ENCODE measurements at regions not wholly inside any gene's neighbourhood (a gene's known extent, or its start where the extent isn't known, plus 50 kb on each side); places are given as distances from the start of the nearest gene placed in this dataset.

DNA sequence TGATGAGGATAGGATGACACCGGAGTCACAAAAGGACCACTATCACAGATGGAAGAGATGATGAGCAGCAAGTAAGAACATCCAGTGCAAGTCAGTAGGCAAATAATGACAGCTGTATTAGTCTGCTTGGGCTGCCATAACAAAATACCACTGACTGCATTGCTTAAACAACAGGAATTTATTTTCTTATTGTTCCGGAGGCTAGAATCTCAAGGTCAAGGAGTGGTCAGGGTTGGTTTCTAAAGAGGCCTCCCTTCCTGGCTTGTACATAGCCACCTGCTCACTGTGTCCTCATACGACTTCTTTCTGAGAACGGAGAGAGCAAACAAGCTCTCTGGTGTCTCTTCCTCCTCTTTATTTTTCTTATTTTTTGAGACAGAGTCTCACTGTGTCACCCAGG is 380.7 kb downstream of the PLOD2 start:
- DNase-seq: no peak

DNA sequence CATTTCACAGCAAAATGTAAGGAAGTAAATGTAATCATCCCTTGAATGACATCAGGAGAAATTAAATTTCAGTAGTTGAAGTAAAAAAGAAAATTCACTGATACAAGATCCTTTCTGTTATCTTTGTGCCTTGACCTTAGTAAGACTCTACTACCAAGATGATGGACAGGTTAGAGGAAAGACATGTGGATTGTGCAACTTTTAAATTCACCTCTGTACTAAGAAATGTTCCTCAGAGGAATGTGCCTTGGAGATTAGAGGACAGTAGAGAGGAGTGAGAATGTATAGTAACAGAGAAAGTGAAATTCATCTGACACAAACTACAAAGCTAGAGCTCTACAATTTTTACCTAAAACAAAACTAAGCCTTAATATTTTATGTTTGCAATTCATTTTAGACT is 375.3 kb downstream of the PLOD2 start:
- no peak for DNase-seq

DNA sequence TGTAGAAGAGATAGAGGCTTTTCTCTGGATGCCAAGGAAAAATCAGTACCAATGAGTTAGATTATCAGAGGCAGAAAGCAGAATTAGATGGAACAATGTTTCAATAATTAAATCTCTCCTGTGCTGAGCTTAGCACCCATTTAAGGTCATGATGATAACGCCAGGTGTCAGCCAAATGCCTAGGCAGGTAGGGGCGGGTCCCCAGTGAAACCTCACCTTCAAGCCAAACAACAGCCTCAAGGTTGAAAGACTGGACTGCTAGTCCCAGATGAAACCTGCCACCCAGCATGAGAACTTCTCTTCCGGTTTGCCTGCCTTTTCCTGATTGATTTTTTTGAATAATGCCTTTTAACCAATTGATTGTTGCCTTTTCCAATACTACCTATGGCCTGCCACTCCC is 363.0 kb downstream of the PLOD2 start:
- no peak for DNase-seq

DNA sequence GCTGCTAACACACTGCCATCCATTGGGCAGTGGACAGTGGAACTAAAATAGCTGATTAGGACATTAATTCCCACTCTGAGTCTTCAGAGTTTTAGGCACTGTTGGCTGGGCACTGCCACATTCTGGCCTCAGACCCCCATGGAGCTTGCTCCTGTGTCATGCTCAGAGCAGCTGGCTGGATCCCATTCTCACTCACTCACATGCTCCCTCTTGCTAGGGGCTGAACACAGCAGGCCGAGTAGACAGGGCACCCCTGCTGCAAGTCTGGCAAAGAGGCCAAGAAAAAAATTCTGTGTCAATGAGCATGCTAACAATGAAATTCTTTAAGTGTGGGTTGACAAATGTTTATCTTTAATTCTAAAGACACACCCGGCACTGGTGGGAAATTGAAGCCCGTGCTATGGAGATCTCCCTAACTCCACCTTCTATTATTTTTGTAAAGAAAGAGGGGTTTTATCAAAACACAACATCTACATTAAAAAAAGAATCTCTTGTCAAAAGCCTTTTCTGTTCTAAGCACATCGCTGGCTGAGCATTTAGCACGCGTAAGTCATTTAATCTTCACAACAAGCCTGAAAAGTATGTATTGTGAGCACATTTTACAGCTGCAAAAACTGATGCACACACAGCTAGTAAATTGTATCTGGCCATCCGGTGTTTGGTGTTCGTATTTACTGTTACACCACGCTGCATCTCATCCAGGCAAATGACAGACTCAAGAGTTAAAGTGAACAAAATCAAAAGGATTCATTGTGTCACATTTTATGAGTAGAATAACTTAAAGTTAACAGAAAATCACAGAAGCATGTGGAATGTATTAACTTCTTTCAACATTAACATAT is 362.1 kb downstream of the PLOD2 start:
- DNase-seq: no peak

DNA sequence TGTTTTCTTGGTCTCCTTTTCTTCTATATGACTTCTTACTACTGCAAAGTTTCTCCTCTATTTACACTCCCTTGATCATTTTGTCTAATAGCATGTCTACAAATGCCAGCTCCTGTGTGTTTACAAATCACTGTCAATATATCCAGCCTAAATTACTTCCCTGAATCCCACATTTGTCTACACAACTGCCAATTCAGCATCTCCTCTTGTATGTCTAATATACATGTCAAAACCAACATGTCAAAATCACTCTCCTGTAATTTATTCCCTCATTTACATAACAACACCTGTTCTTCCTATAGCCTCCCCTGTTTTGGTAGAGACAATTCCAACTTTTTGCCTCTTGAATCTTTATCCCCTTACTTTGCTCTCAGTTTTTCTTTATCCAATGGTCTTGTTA is 359.3 kb downstream of the PLOD2 start:
- DNase-seq: no peak

DNA sequence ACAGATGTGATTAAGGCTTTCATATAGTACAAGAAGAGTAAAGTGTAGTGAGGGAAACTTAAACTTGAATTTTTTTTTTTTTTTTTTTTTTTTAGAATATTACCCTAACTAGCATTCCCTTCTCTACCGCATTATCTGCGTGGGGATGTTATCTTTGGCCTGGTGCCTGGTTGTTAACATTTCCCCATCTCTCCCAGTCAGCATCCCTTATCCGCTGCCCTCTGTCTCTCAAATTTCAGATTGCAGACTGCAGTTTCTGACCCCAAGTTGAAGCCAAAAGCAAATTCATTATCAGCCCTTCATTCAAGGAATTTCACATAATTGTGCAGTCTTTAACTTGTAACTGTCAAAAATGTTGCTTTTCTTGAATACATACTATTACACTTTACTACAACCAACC is 353.0 kb downstream of the PLOD2 start:
- DNase-seq: peak; percentile 45

DNA sequence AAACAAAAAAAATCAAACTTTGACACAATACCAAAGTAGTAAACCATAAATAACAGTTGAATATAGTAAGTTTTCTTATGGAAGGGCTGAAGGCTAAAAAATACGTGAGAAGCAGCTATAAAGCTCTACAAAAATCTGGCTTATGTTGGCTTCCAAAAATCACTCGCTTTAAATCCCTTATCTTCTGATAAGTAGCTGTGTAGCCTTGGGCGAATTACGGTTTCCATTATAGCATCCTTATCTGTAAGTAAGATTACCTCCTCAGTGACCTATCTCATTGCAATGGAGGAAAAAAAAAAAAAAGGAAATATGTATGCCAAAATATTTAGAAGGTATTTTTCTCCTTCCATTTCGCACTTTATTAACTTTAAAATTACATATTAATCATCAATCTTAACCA is 348.6 kb downstream of the PLOD2 start:
- no peak for DNase-seq

DNA sequence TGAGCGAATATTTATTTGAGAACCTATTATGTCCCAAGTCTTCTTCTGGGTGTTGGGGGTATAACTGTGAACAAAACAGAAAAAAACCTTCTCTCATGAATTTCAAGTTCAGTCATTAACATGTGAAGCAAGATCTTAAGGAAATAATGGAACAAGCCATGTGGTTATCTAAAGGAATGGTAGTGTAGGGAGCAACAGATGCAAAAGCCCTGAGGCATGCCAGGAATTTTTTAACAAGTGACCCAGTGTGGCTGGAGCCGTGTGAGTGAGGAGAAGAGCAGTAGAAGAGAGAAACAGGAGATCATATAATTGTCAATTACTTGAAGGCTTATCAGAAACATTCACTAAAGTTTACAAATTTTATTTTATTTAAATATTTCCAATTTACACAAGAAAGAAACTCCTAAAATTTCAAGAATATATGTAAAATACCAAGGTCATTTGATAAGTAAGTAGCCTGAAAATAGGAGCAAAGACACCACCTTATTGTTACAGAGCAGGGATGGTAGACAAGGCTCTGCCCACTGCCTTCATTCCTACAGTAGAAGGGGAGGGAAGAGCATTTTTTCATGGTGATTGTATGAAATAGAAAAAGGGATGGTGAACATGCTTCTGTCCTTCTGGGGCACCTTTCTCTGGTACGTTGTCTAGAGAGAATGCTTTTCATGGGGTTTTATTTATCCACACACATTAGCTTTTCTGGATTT is 345.1 kb downstream of the PLOD2 start:
- DNase-seq: no peak

DNA sequence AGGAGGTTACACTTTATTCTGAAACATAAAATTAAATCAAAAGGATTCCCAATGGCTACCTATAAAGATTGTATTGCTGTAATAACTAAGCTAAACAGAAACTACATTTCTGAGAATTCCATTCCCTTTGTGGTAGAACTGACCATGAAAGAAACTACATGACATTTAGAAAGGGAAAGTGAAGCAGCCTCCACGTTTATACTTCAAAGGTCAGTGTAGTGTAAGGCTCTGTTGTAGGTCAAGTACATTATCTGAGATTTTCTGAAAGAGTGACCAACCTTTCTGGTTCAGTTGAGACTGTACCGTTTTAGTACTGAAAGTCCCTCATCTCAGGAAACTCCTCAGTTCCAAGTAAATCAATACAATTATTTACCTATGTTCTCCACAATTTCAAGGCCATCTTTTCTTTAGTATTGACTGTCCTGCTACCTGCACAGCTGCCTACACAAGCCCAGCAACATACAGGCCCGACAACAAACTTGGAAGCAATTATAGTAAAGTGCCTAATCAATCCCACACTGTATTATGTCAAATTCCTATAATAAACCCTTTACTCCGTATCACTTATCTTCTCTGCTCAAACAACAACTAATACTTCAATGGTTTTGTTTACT is 343.0 kb downstream of the PLOD2 start:
- no peak for DNase-seq

DNA sequence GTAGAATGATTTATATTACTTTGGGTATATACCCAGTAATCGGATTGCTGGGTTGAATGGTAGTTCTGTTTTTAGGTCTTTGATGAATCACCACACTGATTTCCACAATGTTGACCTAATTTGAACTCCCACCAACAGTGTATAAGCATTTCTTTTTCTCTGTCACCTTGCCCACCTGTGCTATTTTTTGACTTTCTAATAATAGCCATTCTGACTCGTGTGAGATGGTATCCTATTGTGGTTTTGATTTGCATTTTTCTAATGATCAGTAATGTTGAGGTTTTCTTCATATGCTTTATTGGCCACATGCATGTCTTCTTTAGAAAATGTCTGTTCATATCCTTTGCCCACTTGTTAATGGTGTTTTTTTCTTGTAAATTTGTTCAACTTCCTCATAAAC is 340.8 kb downstream of the PLOD2 start:
- DNase-seq: no peak

DNA sequence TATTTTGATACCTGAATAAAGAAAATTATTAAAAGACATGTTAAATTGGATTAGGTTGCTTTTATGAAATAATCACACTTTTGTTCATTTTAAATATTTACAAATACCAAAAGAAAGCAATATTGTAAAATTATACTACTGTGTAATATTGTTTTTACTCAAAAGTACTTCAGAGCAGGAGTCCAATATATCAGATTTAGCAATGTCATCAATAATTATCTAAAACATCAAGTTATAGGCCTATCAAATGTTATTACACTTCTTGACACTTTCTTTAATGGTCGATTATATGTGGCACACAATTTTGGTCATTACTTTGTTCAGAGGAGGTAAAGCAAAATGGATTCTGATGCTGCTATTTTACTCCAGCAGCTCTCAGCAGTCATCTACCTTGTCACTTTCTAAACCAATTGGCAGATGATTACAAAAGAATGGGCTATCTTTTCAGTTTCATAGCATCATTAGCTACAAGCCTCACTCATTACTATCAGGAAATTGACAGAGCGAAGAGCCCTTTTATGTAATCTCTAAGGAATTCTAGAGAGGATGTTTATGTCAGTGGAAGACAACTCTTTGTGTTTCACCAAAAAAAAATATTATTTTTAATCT is 318.6 kb downstream of the PLOD2 start:
- no peak for DNase-seq

DNA sequence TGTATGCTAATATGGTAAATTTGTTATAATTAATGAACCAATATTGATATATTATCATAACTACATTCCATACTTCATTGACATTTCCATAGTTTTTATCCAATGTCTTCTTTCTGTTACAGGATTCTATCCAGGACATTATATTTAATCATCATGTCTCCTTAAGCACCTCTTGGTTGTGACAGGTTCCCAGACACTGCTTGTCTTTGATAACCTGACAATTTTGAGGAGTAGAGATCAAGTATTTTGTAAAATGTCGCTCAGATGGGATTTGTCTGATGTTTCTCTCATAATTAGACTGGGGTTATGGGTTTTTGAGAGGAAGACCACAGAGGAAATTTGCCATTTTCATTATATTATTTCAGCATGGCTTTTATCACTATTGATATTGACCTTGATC is 317.4 kb downstream of the PLOD2 start:
- DNase-seq: no peak

DNA sequence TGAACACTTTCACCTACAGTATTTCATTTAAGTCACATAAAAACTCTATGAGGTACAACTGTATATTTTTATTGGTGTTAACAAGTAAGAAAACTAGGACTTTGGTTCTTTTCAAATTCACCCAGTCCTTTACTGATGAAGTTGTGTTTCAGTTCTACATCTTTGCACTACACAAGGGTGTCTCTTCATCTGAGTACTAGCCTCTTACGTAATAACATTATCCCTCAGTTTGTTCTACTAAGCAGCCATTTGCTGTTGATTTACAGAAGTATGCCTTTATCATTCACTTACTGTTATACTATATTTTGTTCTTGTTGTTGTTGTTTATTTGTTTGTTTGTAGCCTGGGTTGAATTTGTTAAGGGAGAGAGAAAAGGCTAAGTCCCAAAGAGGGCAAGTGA is 311.9 kb downstream of the PLOD2 start:
- no peak for DNase-seq

DNA sequence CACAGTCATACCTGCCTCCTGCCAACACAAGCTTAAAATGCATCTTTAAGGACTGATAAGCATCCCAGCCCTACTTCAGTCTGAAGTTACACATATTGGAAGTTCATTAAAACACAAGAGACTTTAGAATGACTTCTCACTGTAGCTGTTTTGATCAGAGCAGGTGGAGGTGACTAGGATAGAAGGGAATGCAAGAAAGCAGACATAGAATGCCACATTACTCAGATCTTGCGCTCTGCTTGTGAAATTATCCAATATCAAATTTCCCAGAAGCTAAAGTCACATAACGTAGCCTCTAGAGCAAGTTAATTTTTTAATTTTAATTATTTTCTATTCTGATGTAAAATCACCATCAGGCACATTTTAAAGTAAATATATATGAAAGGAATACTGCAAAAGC is 306.5 kb downstream of the PLOD2 start:
- no peak for DNase-seq

DNA sequence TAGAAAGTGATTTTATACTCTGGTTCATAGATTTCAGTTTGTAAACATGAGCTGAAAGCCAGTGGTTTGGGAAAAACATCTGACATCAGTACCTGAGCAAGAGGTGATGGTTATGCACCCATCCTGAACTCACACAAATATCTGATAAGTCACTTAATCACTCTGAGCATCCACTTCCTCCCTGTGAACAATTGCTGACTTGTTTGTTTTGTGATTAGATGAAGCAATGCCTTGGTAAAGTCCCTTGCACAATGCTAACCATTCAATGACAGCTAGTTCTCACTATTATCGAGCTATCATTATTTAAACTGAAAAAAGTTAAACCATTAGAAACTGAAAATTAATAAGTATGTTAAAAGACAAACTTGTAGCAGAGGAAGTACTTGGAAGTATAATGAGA is 303.0 kb downstream of the PLOD2 start:
- no peak for DNase-seq

DNA sequence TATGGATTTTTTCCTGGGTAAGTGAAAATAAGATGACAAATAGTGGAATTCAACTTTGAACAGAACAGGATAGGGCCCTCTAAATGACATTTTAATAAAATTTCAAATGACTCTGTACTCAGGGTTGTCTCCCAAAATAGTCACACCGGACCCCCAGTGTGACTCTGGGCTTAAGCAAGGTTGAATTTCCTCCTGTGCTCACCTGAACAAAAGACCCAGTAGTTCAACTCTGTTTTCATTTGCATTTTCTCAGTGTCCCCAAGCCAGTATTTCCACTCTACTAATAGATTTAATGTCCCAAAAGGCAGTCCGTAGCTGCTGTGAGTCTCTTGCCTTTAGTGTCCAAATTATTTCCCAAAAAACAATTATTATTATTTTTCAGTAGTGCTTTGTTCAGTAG is 296.6 kb downstream of the PLOD2 start:
- DNase-seq: no peak

DNA sequence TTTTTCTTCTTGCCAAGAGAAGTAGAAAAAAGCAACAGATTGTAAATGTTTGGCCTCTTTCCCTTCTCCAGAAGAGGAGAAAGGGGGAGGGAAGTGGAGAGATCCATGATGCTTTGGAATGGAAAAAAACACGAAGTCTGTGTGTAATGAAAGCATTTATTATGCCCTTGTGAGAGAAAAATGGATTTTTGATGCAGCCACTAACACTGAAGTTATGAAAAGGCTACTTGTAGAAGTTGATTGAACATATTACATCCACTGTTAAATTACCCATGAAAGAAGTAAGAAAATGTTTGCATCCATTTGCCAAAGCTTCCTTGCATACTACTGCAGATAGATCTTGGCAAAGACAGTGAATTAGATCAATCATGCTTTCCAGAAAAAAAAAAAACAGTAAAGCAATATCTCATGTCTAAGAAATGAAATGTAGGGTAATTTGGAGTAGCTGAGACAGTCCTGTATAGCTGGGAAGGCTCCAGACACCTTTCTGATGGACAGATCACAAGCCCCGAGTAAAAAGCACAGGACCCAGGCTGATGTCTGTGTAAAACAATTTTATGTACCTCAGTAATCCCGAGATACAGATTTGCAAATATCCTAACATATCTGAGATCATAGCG is 295.5 kb downstream of the PLOD2 start:
- DNase-seq: no peak

DNA sequence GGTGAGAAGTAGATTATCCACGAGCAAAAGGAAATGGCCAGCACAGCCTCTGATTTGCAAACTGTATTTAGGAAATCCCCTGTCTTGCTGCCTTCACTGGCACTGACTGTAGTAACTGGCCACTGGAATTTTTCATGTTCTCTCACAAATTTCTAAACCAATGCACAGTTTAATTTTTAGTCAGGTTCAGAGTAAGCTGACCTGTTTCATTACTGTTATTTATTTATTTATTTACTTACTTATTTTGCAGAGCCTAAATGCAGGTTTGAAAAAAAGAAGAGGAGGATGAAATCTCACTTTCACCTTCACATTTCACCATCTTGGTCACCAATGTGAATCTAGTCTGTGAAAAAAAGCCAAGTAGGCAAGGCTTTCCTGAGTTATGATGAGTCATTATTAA is 291.0 kb downstream of the PLOD2 start:
- DNase-seq: no peak

DNA sequence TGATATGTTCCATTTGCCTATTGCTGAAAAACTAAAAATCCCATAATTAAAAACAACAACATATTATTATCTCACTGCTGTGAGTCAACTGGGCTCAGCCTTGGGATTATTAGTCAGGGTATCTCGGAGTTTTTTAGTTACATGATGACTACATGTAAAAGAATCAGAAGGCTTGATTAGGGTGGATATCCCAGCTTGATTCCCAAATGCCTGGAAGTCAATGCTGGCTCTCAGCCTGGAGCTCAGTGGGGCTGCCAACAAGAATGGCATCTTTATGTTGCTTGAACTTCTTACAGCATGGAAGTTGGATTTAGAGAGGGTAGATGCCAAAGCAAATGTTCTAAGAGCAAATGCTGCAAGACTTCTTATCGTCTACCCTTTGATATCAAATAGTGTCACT is 278.5 kb downstream of the PLOD2 start:
- no peak for DNase-seq

DNA sequence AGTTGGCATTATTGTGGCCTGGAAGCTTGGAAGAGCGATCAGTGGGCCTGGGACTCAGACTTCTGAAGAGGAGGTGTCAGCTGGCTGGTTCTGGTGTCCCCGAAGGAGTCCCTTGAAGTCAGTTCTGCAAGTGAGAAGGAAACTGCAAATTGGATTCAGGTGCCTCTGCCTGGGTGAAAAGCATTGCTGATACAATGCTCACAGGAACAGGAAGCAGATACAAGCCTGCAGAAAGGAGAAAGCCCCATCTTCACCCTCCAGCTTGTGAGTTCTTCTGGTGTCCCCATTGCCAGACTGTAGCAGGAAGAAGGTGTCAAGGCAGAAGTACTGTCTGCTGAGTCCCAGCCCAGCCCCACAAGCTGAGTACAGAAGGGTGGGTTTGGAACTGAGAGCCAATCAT is 271.3 kb downstream of the PLOD2 start:
- DNase-seq: no peak

DNA sequence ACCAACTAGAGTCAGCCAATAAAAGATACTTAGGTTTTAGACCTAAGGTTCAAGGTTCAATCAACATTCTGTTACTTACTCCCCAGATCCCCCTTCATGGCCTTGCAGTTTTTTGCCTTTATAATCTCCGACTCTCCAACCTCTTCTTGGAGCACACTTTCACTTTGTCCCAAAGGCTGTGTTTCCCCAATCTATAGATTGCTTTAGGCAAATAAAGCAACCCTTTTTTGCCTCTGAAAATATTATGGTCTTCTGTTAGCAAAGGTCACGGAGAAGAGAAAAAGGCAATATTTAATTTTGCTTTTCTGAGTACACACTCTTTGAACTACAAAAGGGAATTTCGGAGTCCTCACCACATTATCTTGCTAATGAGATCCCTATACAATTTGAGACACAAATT is 268.1 kb downstream of the PLOD2 start:
- no peak for DNase-seq

DNA sequence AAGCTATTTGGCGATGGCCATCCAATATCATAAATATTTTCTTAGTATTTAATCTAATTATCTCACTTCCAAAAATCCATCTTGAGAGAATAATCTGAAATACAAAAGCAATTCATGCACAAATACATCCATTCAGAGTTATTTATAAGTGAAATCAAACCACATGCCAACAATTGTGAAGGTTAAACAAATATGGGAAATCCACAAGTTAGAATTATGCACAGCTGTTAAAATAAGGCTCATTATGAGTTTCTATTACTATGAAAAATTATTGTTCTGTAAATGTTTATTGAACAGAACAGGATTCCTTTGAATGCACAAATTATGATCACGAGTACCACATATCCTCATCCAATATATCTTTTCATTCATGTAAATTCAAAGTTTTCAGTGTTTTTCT is 267.7 kb downstream of the PLOD2 start:
- DNase-seq: no peak

DNA sequence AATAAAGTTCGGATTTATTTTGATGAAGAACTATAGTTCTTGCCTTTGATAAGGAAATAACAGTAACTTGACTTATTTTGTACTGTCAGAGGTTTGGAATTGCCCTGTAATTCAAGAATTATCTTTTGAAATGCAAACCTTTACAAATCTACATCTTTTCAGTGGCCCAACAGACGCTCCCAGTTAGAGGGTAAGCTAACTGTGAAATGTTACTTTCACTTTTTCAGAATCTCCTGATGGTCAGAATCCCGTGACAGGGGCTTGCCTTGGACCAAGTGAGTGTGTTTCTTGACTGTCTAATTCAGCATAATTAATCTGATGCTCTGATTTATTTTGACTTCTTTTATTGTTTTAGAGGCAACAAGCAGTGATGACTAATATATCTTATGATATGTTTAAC is 262.5 kb downstream of the PLOD2 start:
- DNase-seq: no peak

All from right forelimb (tissue), 1 donor.